Mucosa of rectum (tissue), 2 donors: ENCODE measurements at regions not wholly inside any gene's neighbourhood (a gene's known extent, or its start where the extent isn't known, plus 50 kb on each side); places are given as distances from the start of the nearest gene placed in this dataset.

Experiments used
- H3K27ac ChIP-seq, 2 donors: one replicate each; pipeline ENCODE4 v1.7.0; 2013; ENCODE audit warnings: inconsistent platforms in 2 of 2, low read depth in 2 of 2, low read length in 2 of 2
- H3K27me3 ChIP-seq, 2 donors: one replicate each; pipeline ENCODE4 v1.7.0; 2013; ENCODE audit warnings: low read length in 2 of 2; ENCODE audit not compliant: control insufficient read depth in 2 of 2, insufficient read depth in 2 of 2
- H3K36me3 ChIP-seq, 2 donors: one replicate each; pipeline ENCODE4 v1.7.0; 2013; ENCODE audit warnings: low read length in 2 of 2; ENCODE audit not compliant: control insufficient read depth in 2 of 2, insufficient read depth in 2 of 2
- H3K4me1 ChIP-seq, 2 donors: one replicate each; pipeline ENCODE4 v1.7.0; 2013; ENCODE audit warnings: low read length in 2 of 2, mild to moderate bottlenecking in 1 of 2; ENCODE audit not compliant: control insufficient read depth in 2 of 2, insufficient read depth in 2 of 2
- H3K4me3 ChIP-seq, 2 donors: one replicate each; pipeline ENCODE4 v1.7.0; 2013; ENCODE audit warnings: low read length in 2 of 2
- H3K9ac ChIP-seq, 2 donors: one replicate each; pipeline ENCODE4 v1.7.0; 2013; ENCODE audit warnings: low read length in 2 of 2, low read depth in 1 of 2, mild to moderate bottlenecking in 1 of 2
- H3K9me3 ChIP-seq, 2 donors: one replicate each; pipeline ENCODE4 v1.7.0; 2013; ENCODE audit warnings: low read length in 2 of 2; ENCODE audit not compliant: control insufficient read depth in 2 of 2
- donor health status: healthy.
- donor health status: Normal muscosa, but diverticular disease.

- Histone ChIP-seq H3K9me3 (no peaks in the 10 kb centered on the region), H3K27me3 (peaks cover 0 to 2% of the 10 kb centered on the region in 2 donors), H3K4me1 (no peaks in the 10 kb centered on the region), H3K27ac (no peak overlapping the region), H3K4me3 (no peak overlapping the region), H3K36me3 (no peaks in the 10 kb centered on the region), H3K9ac (no peak overlapping the region)
These were observed 139.8 kb upstream of the DLX2 start for GRCh38 chr2:172242471-172242870.

- Histone ChIP-seq H3K27ac (no peak overlapping the region), H3K36me3 (no peaks in the 10 kb centered on the region), H3K4me3 (no peak overlapping the region), H3K27me3 (peaks cover 0 to 2% of the 10 kb centered on the region in 2 donors), H3K9me3 (no peaks in the 10 kb centered on the region), H3K9ac (no peak overlapping the region), H3K4me1 (no peaks in the 10 kb centered on the region)
These were observed 140.3 kb upstream of the DLX2 start for GRCh38 chr2:172242961-172243360.

GRCh38 chr2:172244419-172245130 is 141.9 kb upstream of the DLX2 start:
- H3K27ac ChIP-seq = no peak overlapping the region
- H3K36me3 ChIP-seq = no peaks in the 10 kb centered on the region
- H3K9me3 ChIP-seq = no peaks in the 10 kb centered on the region
- H3K4me1 ChIP-seq = no peaks in the 10 kb centered on the region
- H3K4me3 ChIP-seq = no peak overlapping the region
- no peaks in the 10 kb centered on the region for H3K27me3 ChIP-seq
- H3K9ac ChIP-seq = no peak overlapping the region

GRCh38 chr2:172246649-172247048 is 143.9 kb upstream of the DLX2 start:
- no peak overlapping the region for H3K27ac ChIP-seq
- no peaks in the 10 kb centered on the region for H3K27me3 ChIP-seq
- H3K9me3 ChIP-seq = no peaks in the 10 kb centered on the region
- H3K4me1 ChIP-seq = no peaks in the 10 kb centered on the region
- no peak overlapping the region for H3K4me3 ChIP-seq
- no peak overlapping the region for H3K9ac ChIP-seq
- no peaks in the 10 kb centered on the region for H3K36me3 ChIP-seq

- Histone ChIP-seq H3K27ac (no peak overlapping the region), H3K27me3 (no peaks in the 10 kb centered on the region), H3K4me1 (no peaks in the 10 kb centered on the region), H3K9ac (no peak overlapping the region), H3K36me3 (no peaks in the 10 kb centered on the region), H3K9me3 (no peaks in the 10 kb centered on the region), H3K4me3 (no peak overlapping the region)
These were observed 144.5 kb upstream of the DLX2 start for GRCh38 chr2:172247203-172247602.

- no peaks in the 10 kb centered on the region for H3K9me3 ChIP-seq
- H3K27ac ChIP-seq = no peak overlapping the region
- no peaks in the 10 kb centered on the region for H3K27me3 ChIP-seq
- H3K4me1 ChIP-seq = no peaks in the 10 kb centered on the region
- no peak overlapping the region for H3K4me3 ChIP-seq
- H3K36me3 ChIP-seq = no peaks in the 10 kb centered on the region
- H3K9ac ChIP-seq = no peak overlapping the region
These were observed 145.7 kb upstream of the DLX2 start for GRCh38 chr2:172248381-172248780.

- Histone ChIP-seq H3K9ac (no peak overlapping the region), H3K4me1 (peaks cover 0 to 4% of the 10 kb centered on the region in 2 donors), H3K27me3 (no peaks in the 10 kb centered on the region), H3K27ac (no peak overlapping the region), H3K9me3 (no peaks in the 10 kb centered on the region), H3K36me3 (no peaks in the 10 kb centered on the region), H3K4me3 (no peak overlapping the region)
These were observed 146.1 kb upstream of the DLX2 start for GRCh38 chr2:172248785-172249187.

- no peak overlapping the region for H3K4me3 ChIP-seq
- no peak overlapping the region for H3K27ac ChIP-seq
- no peaks in the 10 kb centered on the region for H3K9me3 ChIP-seq
- H3K9ac ChIP-seq = no peak overlapping the region
- peaks cover 0 to 9% of the 10 kb centered on the region in 2 donors for H3K4me1 ChIP-seq
- no peaks in the 10 kb centered on the region for H3K36me3 ChIP-seq
- no peaks in the 10 kb centered on the region for H3K27me3 ChIP-seq
These were observed 146.6 kb upstream of the DLX2 start for GRCh38 chr2:172249334-172249733.

- Histone ChIP-seq H3K27ac (no peak overlapping the region), H3K4me3 (no peak overlapping the region), H3K4me1 (peaks cover 0 to 9% of the 10 kb centered on the region in 2 donors), H3K9ac (no peak overlapping the region), H3K36me3 (no peaks in the 10 kb centered on the region), H3K27me3 (no peaks in the 10 kb centered on the region), H3K9me3 (no peaks in the 10 kb centered on the region)
These were observed 147.3 kb upstream of the DLX2 start for GRCh38 chr2:172249986-172250385.

- H3K27ac ChIP-seq = no peak overlapping the region
- peaks cover 0 to 9% of the 10 kb centered on the region in 2 donors for H3K4me1 ChIP-seq
- no peak overlapping the region for H3K9ac ChIP-seq
- no peaks in the 10 kb centered on the region for H3K36me3 ChIP-seq
- no peaks in the 10 kb centered on the region for H3K9me3 ChIP-seq
- H3K27me3 ChIP-seq = no peaks in the 10 kb centered on the region
- H3K4me3 ChIP-seq = no peak overlapping the region
These were observed 148.5 kb upstream of the DLX2 start for GRCh38 chr2:172251231-172251630.
